ENCODE measurements at regions not wholly inside any gene's neighbourhood (a gene's known extent, or its start where the extent isn't known, plus 50 kb on each side); places are given as distances from the start of the nearest gene placed in this dataset.

DNA sequence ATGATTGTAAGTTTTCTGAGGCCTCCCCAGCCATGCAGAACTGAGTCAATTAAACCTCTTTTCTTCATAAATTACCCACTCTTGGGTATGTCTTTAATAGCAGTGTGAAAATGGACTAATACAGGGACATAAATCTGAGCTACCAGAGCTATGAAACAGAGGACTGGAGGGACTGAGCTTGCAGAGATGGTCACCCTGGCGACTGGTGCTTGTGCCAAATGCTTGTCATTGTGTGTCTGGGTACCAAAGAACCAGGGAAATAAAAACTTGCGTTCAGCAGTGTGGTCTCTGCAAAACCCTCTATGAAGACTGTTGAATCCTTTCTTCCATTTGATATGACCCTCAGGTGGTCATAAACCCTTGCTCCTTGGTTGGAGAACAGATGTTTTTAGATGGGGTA lies 105.1 kb upstream of the PRL start:
- TF ChIP-seq, protein P1, sequence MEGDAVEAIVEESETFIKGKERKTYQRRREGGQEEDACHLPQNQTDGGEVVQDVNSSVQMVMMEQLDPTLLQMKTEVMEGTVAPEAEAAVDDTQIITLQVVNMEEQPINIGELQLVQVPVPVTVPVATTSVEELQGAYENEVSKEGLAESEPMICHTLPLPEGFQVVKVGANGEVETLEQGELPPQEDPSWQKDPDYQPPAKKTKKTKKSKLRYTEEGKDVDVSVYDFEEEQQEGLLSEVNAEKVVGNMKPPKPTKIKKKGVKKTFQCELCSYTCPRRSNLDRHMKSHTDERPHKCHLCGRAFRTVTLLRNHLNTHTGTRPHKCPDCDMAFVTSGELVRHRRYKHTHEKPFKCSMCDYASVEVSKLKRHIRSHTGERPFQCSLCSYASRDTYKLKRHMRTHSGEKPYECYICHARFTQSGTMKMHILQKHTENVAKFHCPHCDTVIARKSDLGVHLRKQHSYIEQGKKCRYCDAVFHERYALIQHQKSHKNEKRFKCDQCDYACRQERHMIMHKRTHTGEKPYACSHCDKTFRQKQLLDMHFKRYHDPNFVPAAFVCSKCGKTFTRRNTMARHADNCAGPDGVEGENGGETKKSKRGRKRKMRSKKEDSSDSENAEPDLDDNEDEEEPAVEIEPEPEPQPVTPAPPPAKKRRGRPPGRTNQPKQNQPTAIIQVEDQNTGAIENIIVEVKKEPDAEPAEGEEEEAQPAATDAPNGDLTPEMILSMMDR (IDR thresholded peaks at IDR 0.05) = no peak
- TF ChIP-seq POLR2A (IDR thresholded peaks at IDR 0.05) = no peak
